Activated CD8-positive, alpha-beta memory T cell treated with anti-CD3 and anti-CD28 coated beads for 36 hours (primary cell): ENCODE measurements at regions not wholly inside any gene's neighbourhood (a gene's known extent, or its start where the extent isn't known, plus 50 kb on each side); places are given as distances from the start of the nearest gene placed in this dataset.
"Not testable (repeated sequence)": the region's sequence is repeated elsewhere in the genome, so short reads cannot be mapped to it uniquely, and the experiment has no call there.

Experiments
- CTCF ChIA-PET: fragments of 350-600 bp; sonication (Branson Sonifier 250); formaldehyde crosslinking; loops from one replicate; lab custom pipeline; 2021; ENCODE audit warnings: antibody characterized with exemption; lab: Charles Lee
- POLR2A ChIA-PET: fragments of 350-600 bp; sonication (Branson Sonifier 250); formaldehyde crosslinking; loops from one replicate; lab custom pipeline; 2021; ENCODE audit warnings: antibody characterized with exemption; lab: Charles Lee

- ChIA-PET CTCF (no interaction called here), POLR2A (no interaction called here)
These were observed 86.5 kb downstream of the DLEU7 start for GRCh38 chr13:50757008-50757407.

- CTCF ChIA-PET = interaction anchor here (1.0 kb wide), 1 partner anchor 24 kb away, joined by 4 read pairs; no protein-coding TSS in a partner anchor
- POLR2A ChIA-PET = no interaction called here
These were observed 84.7 kb downstream of the DLEU7 start for GRCh38 chr13:50758796-50759195.

- POLR2A ChIA-PET = no interaction called here
- CTCF ChIA-PET = no interaction called here
These were observed 82.7 kb downstream of the DLEU7 start for GRCh38 chr13:50760751-50761150.

- ChIA-PET CTCF (no interaction called here), POLR2A (no interaction called here)
These were observed 82.1 kb downstream of the DLEU7 start for GRCh38 chr13:50761406-50761805.

GRCh38 chr13:50762969-50763567 lies 80.4 kb downstream of the DLEU7 start:
- CTCF ChIA-PET = no interaction called here
- POLR2A ChIA-PET = no interaction called here

GRCh38 chr13:50766013-50766412 lies 77.5 kb downstream of the DLEU7 start:
- ChIA-PET POLR2A (no interaction called here), CTCF (no interaction called here)

- CTCF ChIA-PET = no interaction called here
- POLR2A ChIA-PET = no interaction called here
These were observed 76.8 kb downstream of the DLEU7 start for GRCh38 chr13:50766695-50767094.

GRCh38 chr13:50772881-50773280 lies 70.6 kb downstream of the DLEU7 start:
- POLR2A ChIA-PET, CTCF ChIA-PET: not testable (repeated sequence)
